OCI-LY7 (cell line): ENCODE measurements at regions not wholly inside any gene's neighbourhood (a gene's known extent, or its start where the extent isn't known, plus 50 kb on each side); places are given as distances from the start of the nearest gene placed in this dataset.

ENCODE experiments used
- BruUV-seq: library from RNA; stranded (reverse); fragments of 400-500 nt; replicated peaks from 2 replicates; lab custom pipeline; 2021; lab: Mats Ljungman, UMichigan
- CTCF ChIA-PET: fragments of 300-600 bp; sonication (Branson Sonifier 250); formaldehyde crosslinking; loops from one replicate; lab custom pipeline; 2022; ENCODE audit warnings: antibody characterized with exemption; ENCODE audit not compliant: unreplicated experiment; lab: Charles Lee
- POLR2A ChIA-PET: fragments of 300-600 bp; sonication (Branson Sonifier 250); formaldehyde crosslinking; loops from one replicate; lab custom pipeline; 2022; ENCODE audit warnings: antibody characterized with exemption; lab: Charles Lee
- DNase-seq: peaks from one replicate; pipeline ENCODE4 v3.0.0-alpha.2; 2015; ENCODE audit warnings: low spot score
- H2AFZ ChIP-seq: fragments of 200-600 bp; sonication (generic), shearing (Covaris generic); 2 replicates; pipeline ENCODE4 v1.6.1; 2014; ENCODE audit warnings: mild to moderate bottlenecking, antibody characterized with exemption, low read length, moderate library complexity
- H3K27ac ChIP-seq: fragments of 200-600 bp; sonication (generic); 2 replicates; pipeline ENCODE4 v1.5.1; 2014; ENCODE audit warnings: mixed run types, low read depth, mild to moderate bottlenecking, moderate library complexity, low read length, inconsistent platforms; ENCODE audit not compliant: poor library complexity, severe bottlenecking
- H3K36me3 ChIP-seq: fragments of 200-600 bp; sonication (generic); 2 replicates; pipeline ENCODE4 v1.6.1; 2014; ENCODE audit warnings: mild to moderate bottlenecking, antibody characterized with exemption, low read length, moderate library complexity, mixed read lengths; ENCODE audit not compliant: insufficient read depth
- H3K4me1 ChIP-seq: fragments of 200-600 bp; sonication (generic); 2 replicates; pipeline ENCODE4 v1.5.1; 2014; ENCODE audit warnings: mild to moderate bottlenecking, low read length; ENCODE audit not compliant: insufficient read depth, poor library complexity, severe bottlenecking
- H3K4me2 ChIP-seq: fragments of 200-600 bp; sonication (generic); 2 replicates; pipeline ENCODE4 v1.6.1; 2014; ENCODE audit warnings: mild to moderate bottlenecking, low read length
- H3K4me3 ChIP-seq: fragments of 200-600 bp; sonication (generic); 2 replicates; pipeline ENCODE4 v1.5.1; 2014; ENCODE audit warnings: mild to moderate bottlenecking, low read depth, low read length; ENCODE audit not compliant: poor library complexity, severe bottlenecking
- H3K79me2 ChIP-seq: fragments of 200-600 bp; sonication (generic); 2 replicates; pipeline ENCODE4 v1.6.1; 2016; ENCODE audit warnings: low read depth, mild to moderate bottlenecking, low read length, moderate library complexity, mixed read lengths; ENCODE audit not compliant: insufficient read depth
- H3K9me2 ChIP-seq: fragments of 200-600 bp; sonication (generic); 2 replicates; pipeline ENCODE4 v1.6.1; 2016; ENCODE audit warnings: mild to moderate bottlenecking, low read length, mixed read lengths; ENCODE audit not compliant: insufficient read depth
- H3K9me3 ChIP-seq: fragments of 200-600 bp; sonication (generic); 2 replicates; pipeline ENCODE4 v1.6.1; 2014; ENCODE audit warnings: mild to moderate bottlenecking, mixed run types, low read length, mixed read lengths
- H4K20me1 ChIP-seq: fragments of 200-600 bp; sonication (generic); 2 replicates; pipeline ENCODE4 v1.6.1; 2014; ENCODE audit warnings: mild to moderate bottlenecking, antibody characterized with exemption, low read length, moderate library complexity, mixed read lengths; ENCODE audit not compliant: insufficient read depth
- CTCF ChIP-seq: fragments of 200-600 bp; sonication (generic); conservative IDR thresholded peaks from 2 replicates; pipeline ENCODE4 v1.5.1; 2014; ENCODE audit warnings: mild to moderate bottlenecking, antibody characterized with exemption, low read length, moderate library complexity, mixed read lengths
- EZH2phosphoT487 ChIP-seq: fragments of 200-600 bp; sonication (generic); IDR thresholded peaks from 2 replicates; pipeline ENCODE4 v1.6.1; 2018; ENCODE audit warnings: low read depth, borderline replicate concordance, mild to moderate bottlenecking, mixed run types, antibody characterized with exemption, low read length, moderate library complexity, mixed read lengths
- intact Hi-C: fragments of 100-400 bp; cut with micrococcal nuclease; formaldehyde crosslinking; loops from one replicate; pipeline ENCODE4 v1.10.0; 2022; ENCODE audit not compliant: unreplicated experiment

- Histone ChIP-seq H3K4me2 (no peak overlapping the region), H4K20me1 (no peaks in the 10 kb centered on the region), H3K9me2 (no peaks in the 10 kb centered on the region), H3K79me2 (no peaks in the 10 kb centered on the region), H3K4me1 (no peaks in the 10 kb centered on the region), H2AFZ (no peak overlapping the region), H3K36me3 (no peaks in the 10 kb centered on the region), H3K27ac (no peak overlapping the region), H3K9me3 (no peaks in the 10 kb centered on the region), H3K4me3 (no peak overlapping the region)
- CTCF ChIA-PET: no interaction called here
- intact Hi-C loops: no loop called here
- BruUV-seq: no TSS peak
- POLR2A ChIA-PET: interaction anchor here (0.6 kb wide), 1 partner anchor 257 kb away, joined by 4 read pairs; no protein-coding TSS in a partner anchor
- TF ChIP-seq CTCF (no peak), EZH2phosphoT487 (no peak)
- no peak for DNase-seq
Measured at GRCh38 chr7:91565499-91566401, 301.5 kb downstream of the FZD1 start.

GRCh38 chr7:91566402-91566732 lies 302.1 kb downstream of the FZD1 start:
- no peaks in the 10 kb centered on the region for H3K36me3 ChIP-seq
- BruUV-seq: no TSS peak
- POLR2A ChIA-PET: no interaction called here
- intact Hi-C loops: no loop called here
- no peak for DNase-seq
- TF ChIP-seq CTCF (no peak), EZH2phosphoT487 (no peak)
- H3K9me3 ChIP-seq: no peaks in the 10 kb centered on the region
- H3K4me3 ChIP-seq: no peak overlapping the region
- no peaks in the 10 kb centered on the region for H3K79me2 ChIP-seq
- no peaks in the 10 kb centered on the region for H4K20me1 ChIP-seq
- no peak overlapping the region for H3K4me2 ChIP-seq
- H3K9me2 ChIP-seq: no peaks in the 10 kb centered on the region
- CTCF ChIA-PET: no interaction called here
- H3K27ac ChIP-seq: no peak overlapping the region
- H3K4me1 ChIP-seq: no peaks in the 10 kb centered on the region
- H2AFZ ChIP-seq: no peak overlapping the region
